SHP77 (cell line): ENCODE measurements at regions not wholly inside any gene's neighbourhood (a gene's known extent, or its start where the extent isn't known, plus 50 kb on each side); places are given as distances from the start of the nearest gene placed in this dataset.
"Not testable (repeated sequence)": the region's sequence is repeated elsewhere in the genome, so short reads cannot be mapped to it uniquely, and the experiment has no call there.

Experiments used
- DNase-seq, 2 experiments: peaks; one replicate each; lab custom pipeline; 2025; lab: John Stamatoyannopoulos, UW

GRCh38 chr20:52311209-52311794, 119.7 kb upstream of the ZFP64 start:
- no peak for DNase-seq

GRCh38 chr20:52309181-52309580, 117.6 kb upstream of the ZFP64 start:
- no peak for DNase-seq

DNA sequence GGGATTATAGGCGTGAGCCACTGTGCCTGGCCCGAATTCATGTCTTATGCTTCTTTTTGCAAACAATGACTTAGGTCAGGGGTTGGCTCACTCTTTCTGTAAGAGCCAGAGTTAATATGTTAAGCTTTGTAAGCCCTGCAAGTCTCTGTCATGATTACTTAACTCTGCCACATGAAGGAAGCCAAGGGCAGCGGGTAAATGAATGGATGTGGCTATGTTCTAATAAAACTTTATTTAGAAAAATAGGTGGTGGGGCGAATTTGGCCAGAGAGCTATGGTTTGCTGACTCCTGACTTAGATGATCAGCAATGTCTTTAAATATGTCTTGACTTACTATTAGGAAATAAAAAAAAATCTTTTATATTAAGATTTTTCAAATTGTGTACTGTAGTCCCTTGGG, 114.9 kb upstream of the ZFP64 start:
- no peak for DNase-seq

GRCh38 chr20:52305858-52306257, 114.3 kb upstream of the ZFP64 start:
- no peak for DNase-seq

- no peak for DNase-seq
Measured at GRCh38 chr20:52305024-52305645, 113.6 kb upstream of the ZFP64 start.

DNA sequence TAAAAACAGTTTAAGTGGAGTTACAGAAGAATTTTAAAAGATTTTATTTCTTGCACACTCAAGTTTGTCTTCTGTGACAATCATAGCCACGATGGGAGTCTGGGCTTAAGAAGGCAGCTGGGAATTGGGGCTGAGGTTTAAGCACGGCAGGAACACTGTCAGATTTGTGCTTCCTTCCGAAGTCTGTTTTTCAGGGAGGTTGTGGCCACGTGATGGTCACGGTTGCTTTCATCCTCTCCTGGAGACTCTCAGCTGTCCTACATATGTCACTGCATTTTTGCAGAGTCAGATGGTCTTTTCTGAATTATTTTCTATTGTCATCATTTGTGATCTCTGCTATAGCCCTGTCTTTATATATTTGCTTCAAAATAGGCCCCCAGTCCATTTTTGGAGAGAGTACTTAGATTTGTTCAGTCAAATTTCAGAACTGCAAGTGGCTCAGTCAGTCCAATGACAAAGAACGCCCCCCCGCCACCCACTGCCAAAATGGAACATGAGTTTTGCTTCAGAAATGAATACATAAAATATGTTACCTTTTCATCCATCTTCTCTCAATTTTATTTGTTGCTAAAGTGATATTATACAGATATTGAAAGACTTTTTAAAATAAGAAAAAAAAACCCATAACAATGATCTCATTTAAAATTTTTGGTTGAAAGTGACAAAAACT, 111.8 kb upstream of the ZFP64 start:
- DNase-seq: no peak

DNA sequence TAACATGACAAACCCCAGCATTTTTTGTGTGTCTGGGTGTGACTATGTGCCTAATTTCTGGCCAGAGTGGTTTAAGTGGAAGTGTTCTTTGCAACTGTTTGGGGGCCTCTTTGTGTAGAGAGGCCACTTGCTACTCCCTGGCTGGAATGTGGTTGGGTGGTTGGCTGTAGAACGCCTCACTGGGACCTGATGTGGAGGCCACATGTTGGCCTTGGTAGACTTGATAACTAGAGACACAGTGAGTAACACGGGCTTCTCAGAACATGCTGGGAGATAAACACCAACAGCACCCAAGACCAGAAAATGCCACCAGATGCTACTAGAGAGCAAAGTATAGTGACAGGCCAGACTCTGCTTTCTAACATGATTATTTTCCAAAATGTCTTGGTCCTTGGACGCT, 111.2 kb upstream of the ZFP64 start:
- no peak for DNase-seq

DNA sequence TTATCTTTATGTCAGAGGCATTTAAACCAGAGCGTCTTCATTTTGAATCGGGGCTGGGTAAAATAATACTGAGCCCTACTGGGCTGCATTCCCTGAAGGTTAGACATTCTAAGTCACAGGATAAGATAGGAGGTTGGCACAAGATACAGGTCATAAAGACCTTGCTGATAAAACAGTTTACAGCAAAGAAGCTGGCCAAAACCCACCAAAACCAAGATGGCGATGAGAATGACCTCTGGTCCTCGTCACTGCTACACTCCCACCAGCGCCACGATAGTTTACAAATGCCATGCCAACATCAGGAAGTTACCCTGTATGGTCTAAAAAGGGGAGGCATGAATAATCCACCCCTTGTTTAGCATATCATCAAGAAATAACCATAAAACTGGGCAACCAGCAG, 110.5 kb upstream of the ZFP64 start:
- not testable (repeated sequence) for DNase-seq

GRCh38 chr20:52295556-52295955, 104.0 kb upstream of the ZFP64 start:
- no peak for DNase-seq

- DNase-seq: no peak
Measured at GRCh38 chr20:52294106-52294628, 102.6 kb upstream of the ZFP64 start.

DNA sequence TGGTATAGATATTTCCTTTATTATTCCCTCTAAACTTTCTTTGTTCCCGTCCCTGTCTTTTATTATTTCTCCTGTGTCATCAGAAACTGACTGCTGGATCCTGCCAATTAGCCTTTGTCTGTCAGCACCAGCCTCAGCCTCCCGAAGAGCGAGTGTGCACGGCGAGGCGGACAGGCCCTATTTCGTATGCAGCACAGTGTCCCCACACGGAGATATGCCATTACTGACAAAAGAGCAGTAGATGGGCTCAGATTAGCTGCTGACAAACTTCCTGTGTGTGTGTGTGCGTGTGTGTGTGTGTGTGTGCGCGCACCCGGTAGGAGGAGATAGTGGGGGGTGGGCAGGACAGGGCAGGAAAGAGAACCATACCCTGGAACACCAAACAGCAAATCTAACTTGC, 99.5 kb upstream of the ZFP64 start:
- no peak for DNase-seq

- no peak for DNase-seq
Measured at GRCh38 chr20:52290569-52290968, 99.0 kb upstream of the ZFP64 start.

DNA sequence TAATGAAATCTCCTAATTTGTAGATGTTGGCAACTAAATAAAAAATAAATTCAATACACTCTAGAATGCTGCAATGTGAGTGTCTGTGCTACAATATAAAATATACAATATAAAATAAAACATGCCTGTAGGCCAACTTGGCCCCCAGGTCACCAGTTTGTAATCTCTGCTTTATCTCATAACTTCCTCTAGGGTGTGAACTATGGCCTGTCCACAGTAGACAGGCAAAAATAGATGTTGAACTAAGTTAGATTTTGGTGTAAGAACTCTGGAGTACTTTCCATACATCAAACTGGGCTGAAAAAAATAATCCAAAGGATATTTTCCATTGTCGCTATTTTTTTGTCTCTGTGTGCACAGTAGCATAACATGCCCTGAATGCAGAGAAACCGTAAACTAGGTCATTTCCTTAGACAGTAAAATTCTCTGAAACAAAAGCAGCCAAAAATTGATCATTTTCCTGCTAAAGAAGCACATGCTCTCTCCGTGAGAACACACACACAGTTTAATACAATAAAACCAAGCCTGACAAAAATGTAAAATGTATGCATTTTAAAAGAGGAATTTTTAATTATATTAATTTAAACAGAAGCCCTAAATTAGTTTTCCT, 98.5 kb upstream of the ZFP64 start:
- DNase-seq: no peak

DNA sequence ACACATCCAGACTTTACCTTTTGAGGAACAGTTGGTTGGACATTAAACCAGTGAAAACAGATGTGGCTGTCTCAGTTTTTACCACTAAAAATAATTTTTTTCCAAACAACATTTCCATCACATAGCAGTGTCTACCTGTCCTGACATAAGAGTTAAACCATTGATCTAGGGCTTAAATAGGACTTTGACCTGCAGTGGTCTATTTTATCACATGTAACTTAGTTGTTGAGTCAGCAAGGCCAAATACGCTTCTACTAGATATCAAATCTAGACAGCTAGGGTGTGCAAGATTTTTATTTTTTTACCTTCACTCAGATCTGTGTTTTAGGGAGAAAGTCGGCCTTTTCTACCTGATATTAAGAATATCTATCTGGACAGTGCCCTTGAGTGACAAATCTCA, 88.8 kb upstream of the ZFP64 start:
- DNase-seq: no peak

GRCh38 chr20:52279706-52280105, 88.1 kb upstream of the ZFP64 start:
- DNase-seq: no peak

DNA sequence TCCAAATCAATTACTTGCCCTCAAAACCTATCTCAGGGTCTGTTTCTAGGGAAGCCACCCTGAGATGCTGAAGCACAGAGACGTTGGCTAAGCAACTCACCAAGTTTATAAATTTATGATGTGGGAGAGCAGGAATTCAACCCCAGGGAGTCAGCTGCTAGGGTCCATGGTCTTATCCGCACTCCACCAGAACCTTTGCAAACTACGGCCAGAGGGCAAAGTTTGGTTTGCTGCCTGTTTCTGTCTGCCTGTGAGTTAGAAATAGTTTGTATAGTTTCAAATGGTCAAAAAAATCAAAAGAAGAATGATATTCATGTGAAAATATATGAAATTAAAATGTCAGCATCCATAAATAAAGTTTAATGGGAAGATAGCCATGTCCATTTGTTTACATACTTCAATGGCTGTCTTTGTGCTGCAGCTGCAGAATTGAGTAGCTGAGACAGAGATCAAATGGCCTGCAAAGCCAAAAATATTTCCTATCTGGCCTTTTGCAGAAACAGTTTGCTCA, 83.7 kb upstream of the ZFP64 start:
- no peak for DNase-seq

- no peak for DNase-seq
Measured at GRCh38 chr20:52270696-52271095, 79.1 kb upstream of the ZFP64 start.

GRCh38 chr20:52270001-52270606, 78.5 kb upstream of the ZFP64 start:
- DNase-seq: no peak

DNA sequence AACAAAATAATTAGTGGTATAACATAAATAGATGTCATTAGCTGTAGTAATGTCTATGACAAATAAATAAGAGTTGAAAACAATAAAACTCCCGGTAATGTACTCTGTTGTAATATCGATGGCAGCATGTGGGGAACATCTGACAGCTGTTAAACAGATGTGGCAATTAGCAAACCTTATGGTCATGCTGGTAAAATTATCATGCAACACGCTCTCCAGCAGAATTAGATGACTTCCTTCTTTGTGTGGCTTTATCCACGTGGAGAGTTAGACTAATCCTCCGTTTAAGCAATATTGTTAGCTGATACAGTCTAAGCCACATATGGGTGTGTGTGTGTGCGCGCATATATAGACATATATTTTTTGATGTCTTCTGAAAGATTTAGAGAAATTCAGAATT, 77.7 kb upstream of the ZFP64 start:
- DNase-seq: no peak

GRCh38 chr20:52268184-52268749, 76.7 kb upstream of the ZFP64 start:
- DNase-seq: no peak

- no peak for DNase-seq
Measured at GRCh38 chr20:52267418-52267817, 75.8 kb upstream of the ZFP64 start.

GRCh38 chr20:52263757-52264156, 72.2 kb upstream of the ZFP64 start:
- DNase-seq: no peak
